CD4-positive, CD25-positive, alpha-beta regulatory T cell (primary cell): ENCODE measurements at regions not wholly inside any gene's neighbourhood (a gene's known extent, or its start where the extent isn't known, plus 50 kb on each side); places are given as distances from the start of the nearest gene placed in this dataset.
A peak's percentile ranks its signal among the peaks of the same experiment; 100 is the strongest.

Experiments
- ATAC-seq, 2 donors: fragments of 150-1000 bp; cut with Tn5 transposase; one replicate each; pipeline ENCODE4 v1.10.0; 2021; ENCODE audit warnings: low read depth in 2 of 2, moderate number of reproducible peaks in 2 of 2, moderate library complexity in 1 of 2
- DNase-seq, 3 donors: peaks; one replicate each; pipeline versions ENCODE4 v3.0.0 to v3.0.0-alpha.2; 2012 to 2022; ENCODE audit warnings: mixed read lengths in 1 of 3
- H3K27ac ChIP-seq: one replicate; pipeline ENCODE4 v1.7.0; 2013; ENCODE audit warnings: mild to moderate bottlenecking, low read length; ENCODE audit not compliant: insufficient read depth, poor library complexity, severe bottlenecking
- H3K27me3 ChIP-seq: one replicate; pipeline ENCODE4 v1.7.0; 2013; ENCODE audit warnings: low read length; ENCODE audit not compliant: control insufficient read depth, insufficient read depth
- H3K36me3 ChIP-seq: one replicate; pipeline ENCODE4 v1.7.0; 2013; ENCODE audit warnings: mild to moderate bottlenecking, low read length, moderate library complexity; ENCODE audit not compliant: control insufficient read depth, insufficient read depth
- H3K4me1 ChIP-seq: 2 replicates; pipeline ENCODE4 v1.7.0; 2013; ENCODE audit warnings: mild to moderate bottlenecking, low read length; ENCODE audit not compliant: insufficient read depth, control insufficient read depth, poor library complexity, severe bottlenecking
- H3K4me3 ChIP-seq: one replicate; pipeline ENCODE4 v1.7.0; 2013; ENCODE audit warnings: low read depth, mild to moderate bottlenecking, low read length, moderate library complexity
- H3K9me3 ChIP-seq, 2 experiments: 1 replicate in 1 of 2; 2 replicates in 1 of 2; pipeline ENCODE4 v1.7.0; 2013; ENCODE audit warnings: low read length in 2 of 2, mild to moderate bottlenecking in 1 of 2, moderate library complexity in 1 of 2; ENCODE audit not compliant: control insufficient read depth in 2 of 2
- H3K27ac Mint-ChIP-seq, 3 donors: one replicate each; pipeline ENCODE4 v1.8.0; 2020 to 2022; ENCODE audit warnings: mild to moderate bottlenecking in 3 of 3, mixed read lengths in 3 of 3, moderate library complexity in 2 of 3
- H3K27me3 Mint-ChIP-seq: one replicate; pipeline ENCODE4 v1.8.0; 2022; ENCODE audit warnings: mild to moderate bottlenecking, mixed read lengths
- H3K36me3 Mint-ChIP-seq: one replicate; pipeline ENCODE4 v1.8.0; 2020; ENCODE audit warnings: mixed read lengths
- H3K4me1 Mint-ChIP-seq, 4 donors: one replicate each; pipeline ENCODE4 v1.8.0; 2020 to 2022; ENCODE audit warnings: mixed read lengths in 4 of 4, mild to moderate bottlenecking in 1 of 4
- H3K4me3 Mint-ChIP-seq, 4 donors: one replicate each; pipeline ENCODE4 v1.8.0; 2020 to 2022; ENCODE audit warnings: mild to moderate bottlenecking in 4 of 4, mixed read lengths in 4 of 4, moderate library complexity in 3 of 4
- H3K9me3 Mint-ChIP-seq, 7 donors: one replicate each; pipeline ENCODE4 v1.8.0; 2020 to 2022; ENCODE audit warnings: mixed read lengths in 7 of 7, mild to moderate bottlenecking in 3 of 7, moderate library complexity in 2 of 7

DNA sequence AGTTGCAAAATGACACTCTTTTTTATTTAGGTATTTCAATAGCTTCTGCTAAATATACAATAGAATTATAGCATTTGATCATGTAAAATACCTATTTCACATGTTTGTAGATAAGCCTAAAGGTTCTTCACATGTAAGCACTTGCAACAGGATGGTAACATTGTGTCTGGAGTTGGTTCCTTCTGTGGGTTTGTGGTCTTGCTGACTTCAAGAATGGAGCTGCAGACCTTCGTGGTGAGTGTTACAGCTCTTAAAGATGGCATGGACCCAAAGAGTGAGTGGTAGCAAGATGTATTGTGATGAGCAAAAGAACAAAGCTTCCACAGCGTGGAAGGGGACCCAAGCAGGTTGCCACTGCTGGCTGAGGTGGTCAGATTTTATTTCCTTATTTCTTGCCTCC, 246.4 kb upstream of the PDGFD start:
- no peak for DNase-seq
- no peaks in the 10 kb centered on the region for H3K36me3 Mint-ChIP-seq
- H3K27me3 ChIP-seq: no peaks in the 10 kb centered on the region
- H3K27me3 Mint-ChIP-seq: no peaks in the 10 kb centered on the region
- no peaks in the 10 kb centered on the region for H3K4me1 Mint-ChIP-seq
- no peaks in the 10 kb centered on the region for H3K36me3 ChIP-seq
- no peak overlapping the region for H3K4me3 Mint-ChIP-seq
- no peaks in the 10 kb centered on the region for H3K4me1 ChIP-seq
- H3K9me3 Mint-ChIP-seq: peaks cover 0 to 3% (median 0%) of the 10 kb centered on the region in 7 donors
- no peaks in the 10 kb centered on the region for H3K9me3 ChIP-seq
- H3K27ac ChIP-seq: no peak overlapping the region
- H3K27ac Mint-ChIP-seq: no peak overlapping the region
- no peak overlapping the region for H3K4me3 ChIP-seq
- no peak for ATAC-seq

DNA sequence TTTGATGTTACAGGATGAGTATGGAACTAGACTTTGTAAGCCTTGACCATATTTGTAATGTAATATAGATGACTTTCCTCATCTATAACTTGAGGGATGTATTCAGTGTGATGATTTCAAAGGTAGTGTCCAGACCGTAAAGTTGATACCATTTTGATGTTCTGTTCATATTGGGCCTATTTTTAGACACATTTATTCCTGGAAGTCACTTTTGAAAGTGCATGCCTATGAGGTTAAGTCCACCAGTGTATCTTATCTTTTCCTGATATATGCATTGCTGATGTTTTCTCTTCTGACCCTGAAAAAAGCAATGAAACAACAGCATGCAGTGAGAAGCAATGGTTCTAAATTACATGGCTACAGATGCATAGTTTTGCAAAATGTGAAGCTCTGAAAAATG, 244.7 kb upstream of the PDGFD start:
- no peaks in the 10 kb centered on the region for H3K27me3 ChIP-seq
- Mint-ChIP-seq H3K27ac (no peak overlapping the region), H3K27me3 (no peaks in the 10 kb centered on the region), H3K4me1 (no peaks in the 10 kb centered on the region), H3K4me3 (no peak overlapping the region), H3K36me3 (no peaks in the 10 kb centered on the region), H3K9me3 (no peaks in the 10 kb centered on the region)
- no peaks in the 10 kb centered on the region for H3K4me1 ChIP-seq
- no peaks in the 10 kb centered on the region for H3K9me3 ChIP-seq
- no peak for ATAC-seq
- no peaks in the 10 kb centered on the region for H3K36me3 ChIP-seq
- H3K27ac ChIP-seq: no peak overlapping the region
- no peak overlapping the region for H3K4me3 ChIP-seq
- DNase-seq: no peak

DNA sequence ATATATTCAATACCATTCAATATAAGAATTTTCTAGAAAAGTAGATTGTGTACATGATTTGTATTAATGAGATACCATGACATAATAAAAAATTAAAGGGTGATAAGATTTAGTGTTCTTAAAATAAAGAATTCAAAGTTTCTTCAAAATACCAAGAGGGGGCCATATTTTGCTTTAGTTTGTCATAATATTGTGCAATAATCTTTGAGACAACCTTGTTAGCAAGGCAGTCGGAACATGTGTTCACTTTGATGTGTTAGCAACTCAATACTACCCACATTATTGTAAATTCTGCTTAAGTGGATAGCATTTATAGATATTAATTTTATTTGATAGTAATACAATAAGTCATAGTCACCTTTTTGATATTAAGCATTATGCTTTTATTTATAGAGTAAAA, 241.3 kb upstream of the PDGFD start:
- ATAC-seq (no peak), DNase-seq (no peak)
- Mint-ChIP-seq H3K27ac (no peak overlapping the region), H3K4me1 (no peaks in the 10 kb centered on the region), H3K36me3 (no peaks in the 10 kb centered on the region), H3K27me3 (peaks cover 4% of the 10 kb centered on the region), H3K4me3 (no peak overlapping the region), H3K9me3 (peaks cover 0 to 1% (median 0%) of the 10 kb centered on the region in 7 donors)
- no peak overlapping the region for H3K4me3 ChIP-seq
- H3K36me3 ChIP-seq: no peaks in the 10 kb centered on the region
- no peaks in the 10 kb centered on the region for H3K4me1 ChIP-seq
- no peak overlapping the region for H3K27ac ChIP-seq
- H3K9me3 ChIP-seq: no peaks in the 10 kb centered on the region
- H3K27me3 ChIP-seq: no peaks in the 10 kb centered on the region

DNA sequence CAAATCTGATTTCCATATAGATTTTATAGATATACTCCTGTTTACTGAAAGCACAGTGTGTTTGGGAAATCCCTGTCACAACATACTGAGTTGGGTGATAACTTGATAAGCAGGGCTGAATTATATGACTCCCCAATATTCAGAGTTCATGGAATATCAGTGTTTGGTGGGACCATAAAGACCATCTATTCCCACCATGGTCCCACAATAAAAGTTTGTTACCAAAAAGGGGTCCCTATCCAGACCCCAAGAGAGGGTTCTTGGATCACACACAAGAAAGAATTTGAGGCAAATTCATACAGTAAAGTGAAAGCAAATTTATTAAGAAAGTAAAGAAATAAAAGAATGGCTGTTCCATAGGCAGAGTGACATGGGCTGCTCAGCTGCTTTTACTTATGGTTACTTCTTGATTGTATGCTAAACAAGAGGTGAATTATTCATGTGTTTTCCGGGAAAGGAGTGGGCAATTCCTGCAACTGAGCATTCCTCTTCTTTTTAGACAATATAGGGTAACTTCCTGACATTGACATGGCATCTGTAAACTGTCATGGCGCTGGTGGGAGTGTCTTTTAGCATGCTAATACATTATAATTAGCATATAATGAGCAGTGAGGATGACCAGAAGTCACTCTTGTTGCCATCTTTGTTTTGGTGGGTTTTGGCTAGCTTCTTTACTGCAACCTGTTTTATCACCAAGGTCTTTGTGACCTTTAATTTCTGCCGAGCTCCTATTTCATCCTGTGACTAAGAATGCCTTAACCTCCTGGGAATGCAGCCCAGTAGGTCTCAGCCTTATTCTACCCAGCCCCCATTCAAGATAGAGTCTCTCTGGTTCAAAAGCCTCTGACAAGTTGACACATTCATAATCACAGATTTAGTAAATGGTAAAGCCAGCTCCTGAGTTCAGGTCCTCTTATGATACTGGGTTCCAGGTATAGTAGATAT, 240.6 kb upstream of the PDGFD start:
- no peaks in the 10 kb centered on the region for H3K4me1 Mint-ChIP-seq
- Histone ChIP-seq H3K36me3 (no peaks in the 10 kb centered on the region), H3K4me1 (no peaks in the 10 kb centered on the region), H3K27me3 (no peaks in the 10 kb centered on the region), H3K27ac (no peak overlapping the region), H3K9me3 (no peaks in the 10 kb centered on the region), H3K4me3 (no peak overlapping the region)
- ATAC-seq (no peak), DNase-seq (no peak)
- no peaks in the 10 kb centered on the region for H3K36me3 Mint-ChIP-seq
- no peak overlapping the region for H3K4me3 Mint-ChIP-seq
- H3K27ac Mint-ChIP-seq: no peak overlapping the region
- peaks cover 0 to 1% (median 0%) of the 10 kb centered on the region in 7 donors for H3K9me3 Mint-ChIP-seq
- H3K27me3 Mint-ChIP-seq: peaks cover 4% of the 10 kb centered on the region

DNA sequence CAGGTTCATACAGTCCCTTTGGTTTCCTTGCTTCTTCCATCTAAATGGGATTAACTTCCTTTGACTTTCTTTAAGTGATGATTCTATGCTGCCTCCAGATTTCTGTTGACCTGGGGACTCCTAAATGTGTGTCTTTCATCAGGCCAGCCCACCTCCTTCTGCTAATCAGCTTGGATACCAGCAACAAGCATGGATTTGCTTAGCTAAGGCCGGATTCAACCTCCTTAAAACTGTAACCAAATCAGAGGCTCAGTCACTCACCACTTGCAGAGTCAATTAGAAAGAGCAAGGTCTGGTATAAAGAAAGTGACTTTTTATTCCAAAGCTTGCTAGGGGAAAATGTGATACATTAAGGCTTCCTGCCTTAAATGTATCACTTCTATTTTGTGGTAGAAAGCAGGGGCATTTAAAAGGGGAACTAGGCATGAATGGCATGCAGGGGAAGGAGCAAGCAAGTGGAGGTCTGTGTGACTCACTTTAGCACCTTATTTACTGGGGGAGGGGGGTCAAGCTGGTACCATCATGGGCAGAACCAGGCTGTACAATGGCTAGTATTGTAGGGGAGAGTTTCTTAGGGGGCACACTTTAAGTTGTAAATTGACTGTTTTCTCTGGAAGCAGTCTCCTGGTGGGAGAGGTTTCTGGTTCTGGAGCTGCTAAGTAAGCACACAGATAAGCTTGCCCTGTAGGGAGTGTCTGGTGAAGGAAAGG, 239.0 kb upstream of the PDGFD start:
- peak overlapping the region in 1 of 3 donors; percentile 59 for H3K27ac Mint-ChIP-seq
- no peaks in the 10 kb centered on the region for H3K9me3 ChIP-seq
- no peaks in the 10 kb centered on the region for H3K27me3 ChIP-seq
- no peak overlapping the region for H3K4me3 Mint-ChIP-seq
- peaks cover 4% of the 10 kb centered on the region for H3K27me3 Mint-ChIP-seq
- ATAC-seq (peak in 1 of 2 donors; percentile 31), DNase-seq (no peak)
- no peaks in the 10 kb centered on the region for H3K36me3 ChIP-seq
- H3K27ac ChIP-seq: no peak overlapping the region
- no peak overlapping the region for H3K4me3 ChIP-seq
- H3K36me3 Mint-ChIP-seq: no peaks in the 10 kb centered on the region
- H3K4me1 ChIP-seq: no peaks in the 10 kb centered on the region
- no peaks in the 10 kb centered on the region for H3K4me1 Mint-ChIP-seq
- peaks cover 0 to 1% (median 0%) of the 10 kb centered on the region in 7 donors for H3K9me3 Mint-ChIP-seq

DNA sequence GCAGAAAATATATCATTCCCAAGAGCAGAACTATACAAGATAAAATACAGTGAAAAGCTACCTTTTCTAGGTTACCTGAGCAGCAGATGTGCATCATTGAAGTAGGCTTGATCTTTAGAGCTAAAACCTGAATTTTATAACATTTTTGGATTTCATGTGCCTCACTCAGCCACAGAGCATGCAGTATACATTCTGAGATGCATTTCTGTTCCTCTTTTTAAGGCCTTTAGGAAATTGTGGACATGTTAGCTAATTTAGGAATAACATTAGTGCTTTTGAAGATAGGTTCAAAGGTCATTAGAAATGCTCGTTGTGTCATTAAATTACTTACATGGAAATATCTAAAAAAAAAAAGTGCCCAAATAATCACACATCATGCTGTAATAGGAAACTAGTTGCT, 230.6 kb upstream of the PDGFD start:
- Mint-ChIP-seq H3K4me1 (no peaks in the 10 kb centered on the region), H3K36me3 (no peaks in the 10 kb centered on the region), H3K27ac (no peak overlapping the region), H3K4me3 (no peak overlapping the region), H3K27me3 (no peaks in the 10 kb centered on the region), H3K9me3 (peaks cover 0 to 1% (median 0%) of the 10 kb centered on the region in 7 donors)
- Histone ChIP-seq H3K4me1 (no peaks in the 10 kb centered on the region), H3K4me3 (no peak overlapping the region), H3K27me3 (no peaks in the 10 kb centered on the region), H3K9me3 (no peaks in the 10 kb centered on the region), H3K27ac (no peak overlapping the region), H3K36me3 (no peaks in the 10 kb centered on the region)
- ATAC-seq (no peak), DNase-seq (no peak)

DNA sequence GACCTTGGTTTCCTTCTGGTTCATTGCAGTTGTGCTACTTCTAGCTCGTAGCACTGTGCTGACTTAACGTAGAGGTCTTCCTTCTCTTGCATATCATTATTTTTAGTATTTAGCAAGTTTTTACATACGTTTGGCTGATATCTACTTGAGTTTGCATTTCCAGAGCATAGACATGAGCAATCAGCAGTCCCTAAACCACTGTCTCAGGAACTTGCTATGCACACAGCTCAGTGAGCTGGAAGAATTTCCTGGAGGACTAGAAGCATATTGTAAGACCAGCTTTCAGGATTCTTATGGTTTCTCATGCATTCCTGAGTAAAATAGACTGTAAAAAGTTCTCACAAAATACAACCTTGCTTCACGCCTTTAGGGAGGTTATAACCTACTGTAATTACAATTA, 226.7 kb upstream of the PDGFD start:
- Mint-ChIP-seq H3K27ac (no peak overlapping the region), H3K4me3 (no peak overlapping the region), H3K36me3 (no peaks in the 10 kb centered on the region), H3K27me3 (no peaks in the 10 kb centered on the region), H3K4me1 (no peaks in the 10 kb centered on the region), H3K9me3 (no peaks in the 10 kb centered on the region)
- ATAC-seq (no peak), DNase-seq (no peak)
- no peaks in the 10 kb centered on the region for H3K4me1 ChIP-seq
- H3K27ac ChIP-seq: no peak overlapping the region
- no peaks in the 10 kb centered on the region for H3K9me3 ChIP-seq
- H3K27me3 ChIP-seq: no peaks in the 10 kb centered on the region
- no peaks in the 10 kb centered on the region for H3K36me3 ChIP-seq
- no peak overlapping the region for H3K4me3 ChIP-seq
